ENCODE measurements at regions not wholly inside any gene's neighbourhood (a gene's known extent, or its start where the extent isn't known, plus 50 kb on each side); places are given as distances from the start of the nearest gene placed in this dataset.
"Not testable (repeated sequence)": the region's sequence is repeated elsewhere in the genome, so short reads cannot be mapped to it uniquely, and the experiment has no call there.

DNA sequence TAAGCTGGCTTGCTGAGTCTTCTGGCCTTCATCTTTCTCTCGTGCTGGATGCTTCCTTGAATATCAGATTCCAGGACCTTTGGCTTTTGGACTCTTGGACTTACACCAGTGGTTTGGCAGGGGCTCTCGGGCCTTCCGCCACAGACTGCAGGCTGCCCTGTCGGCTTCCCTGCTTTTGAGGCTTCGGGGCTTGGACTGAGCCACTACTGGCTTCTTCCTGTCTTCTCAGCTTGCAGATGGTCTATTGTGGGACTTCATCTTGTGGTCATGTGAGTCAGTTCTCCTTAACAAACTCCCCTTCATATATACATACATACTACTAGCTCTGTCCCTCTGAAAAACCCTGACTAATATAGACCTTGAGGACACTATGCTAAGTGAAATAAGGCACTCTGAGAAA is 78.3 kb upstream of the SSBP2 start:
- DNase-seq (ENCODE audit: low read depth, low spot score), result no peak
- Mint-ChIP-seq H3K27me3 (ENCODE audit: low read depth) (no peaks in the 10 kb centered on the region), H3K27ac (ENCODE audit: unreplicated experiment) (no peak overlapping the region), H3K36me3 (ENCODE audit: low read depth) (no peaks in the 10 kb centered on the region), H3K4me3 (no peak overlapping the region), H3K9me3 (peaks cover 7% of the 10 kb centered on the region), H3K4me1 (no peaks in the 10 kb centered on the region)
- TF ChIP-seq, protein P1, sequence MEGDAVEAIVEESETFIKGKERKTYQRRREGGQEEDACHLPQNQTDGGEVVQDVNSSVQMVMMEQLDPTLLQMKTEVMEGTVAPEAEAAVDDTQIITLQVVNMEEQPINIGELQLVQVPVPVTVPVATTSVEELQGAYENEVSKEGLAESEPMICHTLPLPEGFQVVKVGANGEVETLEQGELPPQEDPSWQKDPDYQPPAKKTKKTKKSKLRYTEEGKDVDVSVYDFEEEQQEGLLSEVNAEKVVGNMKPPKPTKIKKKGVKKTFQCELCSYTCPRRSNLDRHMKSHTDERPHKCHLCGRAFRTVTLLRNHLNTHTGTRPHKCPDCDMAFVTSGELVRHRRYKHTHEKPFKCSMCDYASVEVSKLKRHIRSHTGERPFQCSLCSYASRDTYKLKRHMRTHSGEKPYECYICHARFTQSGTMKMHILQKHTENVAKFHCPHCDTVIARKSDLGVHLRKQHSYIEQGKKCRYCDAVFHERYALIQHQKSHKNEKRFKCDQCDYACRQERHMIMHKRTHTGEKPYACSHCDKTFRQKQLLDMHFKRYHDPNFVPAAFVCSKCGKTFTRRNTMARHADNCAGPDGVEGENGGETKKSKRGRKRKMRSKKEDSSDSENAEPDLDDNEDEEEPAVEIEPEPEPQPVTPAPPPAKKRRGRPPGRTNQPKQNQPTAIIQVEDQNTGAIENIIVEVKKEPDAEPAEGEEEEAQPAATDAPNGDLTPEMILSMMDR (conservative IDR thresholded peaks at IDR 0.05), result no peak

DNA sequence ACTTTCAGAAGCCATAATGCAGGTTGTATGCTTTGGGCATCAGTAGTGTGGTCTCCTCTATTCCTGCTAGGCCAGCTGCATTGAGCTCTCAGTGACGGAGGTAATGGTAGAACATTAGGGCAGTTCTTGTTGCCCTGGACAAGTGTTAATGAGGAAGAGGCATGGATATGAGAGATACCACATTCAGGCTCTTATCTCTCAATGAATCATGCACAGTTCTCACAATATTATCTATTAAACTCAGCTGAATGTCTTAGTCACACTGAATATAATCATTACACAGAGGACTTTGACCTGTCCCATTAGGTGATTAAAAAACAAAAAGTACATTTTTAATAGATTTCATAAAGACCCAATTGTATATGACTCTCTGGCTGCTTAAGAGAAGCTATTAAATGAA is 76.6 kb upstream of the SSBP2 start:
- TF ChIP-seq, protein P1 (conservative IDR thresholded peaks at IDR 0.05), result no peak
- no peaks in the 10 kb centered on the region for H3K4me1 Mint-ChIP-seq
- H3K4me3 Mint-ChIP-seq, result no peak overlapping the region
- H3K27me3 Mint-ChIP-seq (ENCODE audit: low read depth), result no peaks in the 10 kb centered on the region
- H3K9me3 Mint-ChIP-seq, result peaks cover 4% of the 10 kb centered on the region
- H3K27ac Mint-ChIP-seq (ENCODE audit: unreplicated experiment), result no peak overlapping the region
- DNase-seq (ENCODE audit: low read depth, low spot score), result no peak
- no peaks in the 10 kb centered on the region for H3K36me3 Mint-ChIP-seq (ENCODE audit: low read depth)

DNA sequence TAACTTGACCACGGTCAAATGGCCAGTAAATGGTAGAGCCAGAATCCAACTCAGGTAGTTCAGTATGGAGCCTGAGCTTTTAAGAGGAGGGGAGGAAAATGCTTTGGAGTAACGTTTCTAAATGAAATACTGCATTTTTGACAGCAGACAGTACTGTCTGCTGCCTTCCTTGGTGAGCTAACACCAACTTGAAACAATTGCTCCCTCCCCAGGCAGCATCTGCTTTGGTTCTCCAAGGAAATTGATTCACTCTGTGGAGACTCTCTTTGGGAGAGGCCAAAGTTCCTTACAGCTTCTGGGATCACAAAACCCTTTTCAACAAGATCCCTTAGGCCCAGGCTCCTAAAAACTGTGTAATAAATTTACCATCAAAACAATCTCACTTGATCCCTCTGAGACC is 75.2 kb upstream of the SSBP2 start:
- peaks cover 4% of the 10 kb centered on the region for H3K9me3 Mint-ChIP-seq
- H3K27ac Mint-ChIP-seq (ENCODE audit: unreplicated experiment), result no peak overlapping the region
- no peak overlapping the region for H3K4me3 Mint-ChIP-seq
- TF ChIP-seq, protein P1 (conservative IDR thresholded peaks at IDR 0.05), result no peak
- H3K4me1 Mint-ChIP-seq, result no peaks in the 10 kb centered on the region
- H3K27me3 Mint-ChIP-seq (ENCODE audit: low read depth), result no peaks in the 10 kb centered on the region
- no peak for DNase-seq (ENCODE audit: low read depth, low spot score)
- H3K36me3 Mint-ChIP-seq (ENCODE audit: low read depth), result no peaks in the 10 kb centered on the region

DNA sequence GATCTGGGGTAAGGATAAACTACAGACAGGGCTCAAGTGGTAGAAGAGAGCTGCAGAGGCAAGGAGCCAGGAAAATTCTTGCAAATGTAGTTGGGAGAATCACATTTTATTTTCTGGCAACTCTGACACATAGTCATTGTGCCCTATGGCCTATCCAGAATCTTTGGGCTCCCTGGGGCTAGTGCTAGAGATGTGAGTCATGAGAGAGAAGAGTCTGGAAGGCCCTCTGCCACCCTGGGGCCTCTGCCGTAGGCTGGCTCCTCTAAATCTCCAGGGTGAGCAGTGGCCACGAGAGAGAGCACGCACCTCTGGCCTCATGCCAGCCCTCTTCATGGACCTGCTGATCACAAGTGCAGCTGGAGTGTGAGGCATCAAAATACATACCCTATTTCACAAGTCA is 74.3 kb upstream of the SSBP2 start:
- no peak for DNase-seq (ENCODE audit: low read depth, low spot score)
- H3K36me3 Mint-ChIP-seq (ENCODE audit: low read depth), result no peaks in the 10 kb centered on the region
- H3K4me1 Mint-ChIP-seq, result no peaks in the 10 kb centered on the region
- H3K27me3 Mint-ChIP-seq (ENCODE audit: low read depth), result no peaks in the 10 kb centered on the region
- H3K4me3 Mint-ChIP-seq, result no peak overlapping the region
- H3K9me3 Mint-ChIP-seq, result peaks cover 4% of the 10 kb centered on the region
- H3K27ac Mint-ChIP-seq (ENCODE audit: unreplicated experiment), result no peak overlapping the region
- TF ChIP-seq, protein P1 (conservative IDR thresholded peaks at IDR 0.05), result no peak

DNA sequence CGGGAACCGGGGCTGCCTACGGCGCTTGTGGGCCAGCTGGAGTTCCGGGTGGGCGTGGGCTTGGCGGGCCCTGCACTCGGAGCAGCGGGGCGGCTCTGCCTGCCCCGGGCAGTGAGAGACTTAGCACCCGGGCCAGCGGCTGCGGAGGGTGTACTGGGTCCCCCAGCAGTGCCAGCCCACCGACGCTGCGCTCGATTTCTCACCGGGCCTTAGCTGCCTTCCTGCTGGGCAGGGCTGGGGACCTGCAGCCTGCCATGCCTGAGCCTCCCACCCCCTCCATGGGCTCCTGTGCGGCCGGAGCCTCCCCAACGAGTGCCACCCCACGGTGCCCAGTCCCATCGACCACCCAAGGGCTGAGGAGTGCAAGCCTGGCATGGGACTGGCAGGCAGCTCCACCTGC is 72.8 kb upstream of the SSBP2 start:
- not testable (repeated sequence) for H3K27me3 Mint-ChIP-seq (ENCODE audit: low read depth); H3K27ac Mint-ChIP-seq (ENCODE audit: unreplicated experiment); H3K4me1 Mint-ChIP-seq; H3K4me3 Mint-ChIP-seq; H3K9me3 Mint-ChIP-seq; DNase-seq (ENCODE audit: low read depth, low spot score); H3K36me3 Mint-ChIP-seq (ENCODE audit: low read depth)

DNA sequence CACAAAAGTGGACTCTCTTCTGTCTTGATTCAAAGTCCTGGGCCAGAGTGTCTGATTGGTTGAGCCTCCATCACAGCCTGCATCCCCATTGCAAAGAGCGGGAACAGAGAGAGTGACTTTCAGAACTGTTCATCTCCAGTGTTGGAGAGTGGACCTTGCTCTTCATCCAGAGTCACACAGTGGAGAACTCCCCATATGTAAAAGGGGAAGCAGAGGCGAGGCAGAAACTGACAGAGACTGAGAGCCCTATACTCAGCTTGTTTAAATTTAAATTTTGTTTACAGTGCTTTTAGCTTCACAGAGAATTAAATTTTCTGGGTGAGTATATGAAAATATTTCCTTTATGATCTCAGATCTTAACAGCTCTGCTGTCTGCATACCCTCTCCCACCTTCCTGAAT is 70.0 kb upstream of the SSBP2 start:
- Mint-ChIP-seq H3K9me3 (peaks cover 4% of the 10 kb centered on the region), H3K4me3 (no peak overlapping the region), H3K4me1 (no peaks in the 10 kb centered on the region), H3K36me3 (ENCODE audit: low read depth) (no peaks in the 10 kb centered on the region), H3K27ac (ENCODE audit: unreplicated experiment) (no peak overlapping the region), H3K27me3 (ENCODE audit: low read depth) (no peaks in the 10 kb centered on the region)
- no peak for DNase-seq (ENCODE audit: low read depth, low spot score)
- TF ChIP-seq, protein P1 (conservative IDR thresholded peaks at IDR 0.05), result no peak
